ENCODE measurements at regions not wholly inside any gene's neighbourhood (a gene's known extent, or its start where the extent isn't known, plus 50 kb on each side); places are given as distances from the start of the nearest gene placed in this dataset.
A peak's percentile ranks its signal among the peaks of the same experiment; 100 is the strongest.

DNA sequence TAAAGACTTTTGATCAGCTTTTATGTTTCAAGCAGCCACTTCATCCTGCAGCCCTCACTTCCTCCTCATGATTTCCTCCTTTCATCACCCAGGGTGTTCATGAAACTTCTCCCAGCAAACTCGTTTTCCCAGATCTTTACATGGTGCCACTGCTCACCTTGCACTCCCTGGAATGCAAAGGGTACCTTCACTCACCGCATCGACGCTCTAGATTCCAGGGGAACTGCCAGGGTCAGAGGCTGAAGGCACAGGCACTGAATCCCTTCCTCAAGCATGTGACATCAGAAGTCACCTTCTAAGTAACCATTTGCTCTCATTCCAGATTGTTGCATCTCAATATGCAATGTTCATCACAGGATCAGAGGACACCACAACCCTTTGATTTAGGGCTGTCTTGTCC, 82.8 kb downstream of the PRKAB2 start:
- DNase-seq (no peak), ATAC-seq (no peak)
- Histone ChIP-seq H3K27me3 (peaks cover 5 to 21% (median 9%) of the 10 kb centered on the region in 3 donors), H3K27ac (no peak overlapping the region), H3K4me3 (no peak overlapping the region), H3K4me1 (peaks cover 0 to 7% of the 10 kb centered on the region in 2 donors), H3K9me3 (peaks cover 0 to 5% (median 0%) of the 10 kb centered on the region in 3 donors), H3K36me3 (no peaks in the 10 kb centered on the region)
- intact Hi-C loops (cut with DNase I; ENCODE audit: low total_unique reads) = loop anchor here (10.0 kb wide), 1 partner anchor 155 kb away; the partner anchor contains the start of gene CHD1L
- TF ChIP-seq CTCF (IDR thresholded peaks at IDR 0.05 in 4 of 5, conservative IDR thresholded peaks at IDR 0.05 in 1 of 5) (no peak), POLR2A (IDR thresholded peaks at IDR 0.05) (no peak)
- in situ Hi-C loops (cut with MboI; ENCODE audit: low sequenced_read_pairs in 4 of 4) = no loop called here

DNA sequence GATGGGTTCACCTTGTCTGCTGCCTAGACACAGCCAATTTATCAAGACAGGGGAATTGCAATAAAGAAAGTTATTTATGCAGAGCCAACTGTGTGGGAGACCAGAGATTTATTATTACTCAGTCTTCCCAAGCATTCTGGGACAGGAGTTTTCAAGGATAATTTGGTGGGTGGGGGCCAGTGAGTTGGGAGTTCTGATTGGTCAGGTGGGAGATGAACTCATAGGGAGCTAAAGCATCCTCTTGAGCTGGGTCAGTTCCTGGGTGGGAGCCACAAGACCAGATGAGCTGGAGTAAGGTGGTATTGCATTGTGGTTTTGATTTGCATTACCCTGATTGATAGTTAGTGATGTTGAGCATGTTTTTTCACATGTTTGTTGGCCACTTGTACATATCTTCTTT, 86.1 kb downstream of the PRKAB2 start:
- peaks cover 18 to 52% (median 34%) of the 10 kb centered on the region in 3 donors for H3K27me3 ChIP-seq
- no peak overlapping the region for H3K27ac ChIP-seq
- H3K9me3 ChIP-seq = peaks cover 0 to 5% (median 0%) of the 10 kb centered on the region in 3 donors
- H3K4me3 ChIP-seq = no peak overlapping the region
- in situ Hi-C loops (cut with MboI; ENCODE audit: low sequenced_read_pairs in 4 of 4) = no loop called here
- TF ChIP-seq POLR2A (IDR thresholded peaks at IDR 0.05) (no peak), CTCF (IDR thresholded peaks at IDR 0.05 in 4 of 5, conservative IDR thresholded peaks at IDR 0.05 in 1 of 5) (no peak)
- intact Hi-C loops (cut with DNase I; ENCODE audit: low total_unique reads) = loop anchor here (10.0 kb wide), 1 partner anchor 159 kb away; the partner anchor contains the start of gene CHD1L
- no peak for ATAC-seq
- no peaks in the 10 kb centered on the region for H3K36me3 ChIP-seq
- H3K4me1 ChIP-seq = peaks cover 0 to 13% of the 10 kb centered on the region in 2 donors
- DNase-seq = no peak

- peak overlapping the region in 2 of 4 donors; percentile 31 to 37 for H3K27ac ChIP-seq
- in situ Hi-C loops (cut with MboI; ENCODE audit: low sequenced_read_pairs in 4 of 4) (no loop called here), intact Hi-C loops (cut with DNase I; ENCODE audit: low total_unique reads) (loop anchor here (10.0 kb wide), 1 partner anchor 160 kb away; the partner anchor contains the start of gene CHD1L)
- TF ChIP-seq CTCF (IDR thresholded peaks at IDR 0.05 in 4 of 5, conservative IDR thresholded peaks at IDR 0.05 in 1 of 5) (no peak), POLR2A (IDR thresholded peaks at IDR 0.05) (peak in 1 of 2 donors; percentile 35)
- no peaks in the 10 kb centered on the region for H3K36me3 ChIP-seq
- ATAC-seq (peak; percentile 56 to 80), DNase-seq (peak; percentile 25 to 42)
- peak overlapping the region; percentile 41 to 69 (median 56) for H3K4me3 ChIP-seq
- H3K9me3 ChIP-seq = peaks cover 0 to 5% (median 0%) of the 10 kb centered on the region in 3 donors
- peaks cover 0 to 20% of the 10 kb centered on the region in 2 donors for H3K4me1 ChIP-seq
- peaks cover 29 to 68% (median 51%) of the 10 kb centered on the region in 3 donors for H3K27me3 ChIP-seq
These were observed 87.8 kb downstream of the PRKAB2 start for GRCh38 chr1:147084273-147085096.

DNA sequence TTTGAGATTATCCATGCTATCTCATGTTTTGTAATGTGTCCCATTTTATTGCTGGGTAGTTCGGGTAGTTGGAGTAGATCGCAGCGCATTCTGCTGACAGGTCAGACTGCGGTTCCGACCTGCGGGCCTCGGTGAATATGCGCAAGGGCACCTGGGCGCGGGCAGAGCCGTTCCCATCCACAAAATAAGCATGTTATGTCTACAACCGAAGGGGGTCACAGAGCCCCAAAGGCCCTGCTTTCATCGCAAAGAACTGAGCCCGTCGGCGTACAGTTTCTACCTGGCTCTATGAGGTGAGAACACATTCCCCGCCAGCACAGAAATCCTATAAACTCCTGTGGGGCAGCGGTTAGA, 88.4 kb downstream of the PRKAB2 start:
- intact Hi-C loops (cut with DNase I; ENCODE audit: low total_unique reads) = loop anchor here (10.0 kb wide), 1 partner anchor 161 kb away; the partner anchor contains the start of gene CHD1L
- TF ChIP-seq CTCF (IDR thresholded peaks at IDR 0.05 in 4 of 5, conservative IDR thresholded peaks at IDR 0.05 in 1 of 5) = no peak
- TF ChIP-seq POLR2A (IDR thresholded peaks at IDR 0.05) = no peak
- DNase-seq = no peak
- Histone ChIP-seq H3K4me1 (peaks cover 0 to 20% of the 10 kb centered on the region in 2 donors), H3K9me3 (peaks cover 0 to 5% (median 0%) of the 10 kb centered on the region in 3 donors), H3K4me3 (peak overlapping the region; percentile 41 to 69 (median 56)), H3K27ac (no peak overlapping the region), H3K36me3 (no peaks in the 10 kb centered on the region), H3K27me3 (peaks cover 35 to 74% (median 56%) of the 10 kb centered on the region in 3 donors)
- in situ Hi-C loops (cut with MboI; ENCODE audit: low sequenced_read_pairs in 4 of 4) = no loop called here
- no peak for ATAC-seq
